Neural cell (in vitro differentiated cells): ENCODE measurements at regions not wholly inside any gene's neighbourhood (a gene's known extent, or its start where the extent isn't known, plus 50 kb on each side); places are given as distances from the start of the nearest gene placed in this dataset.

Experiments used
- EZH2 ChIP-seq: fragments of 200-600, 300-800 bp; shearing (Covaris generic), sonication (generic); IDR thresholded peaks from 2 replicates; pipeline ENCODE4 v1.6.1; 2014; ENCODE audit warnings: antibody characterized with exemption, low read length, borderline replicate concordance, mild to moderate bottlenecking; ENCODE audit not compliant: insufficient read depth, poor library complexity, severe bottlenecking
- POLR2AphosphoS5 ChIP-seq: IDR thresholded peaks from 2 replicates; pipeline ENCODE4 v1.6.1; 2012
- TAF1 ChIP-seq: IDR thresholded peaks from 2 replicates; pipeline ENCODE4 v1.6.1; 2012; ENCODE audit warnings: low read depth
- TF ChIP-seq, protein P1 (sequence below): fragments of 450-650 bp; IDR thresholded peaks from 2 replicates; pipeline ENCODE4 v1.5.1; 2014; ENCODE audit warnings: antibody characterized with exemption, mild to moderate bottlenecking, moderate library complexity; ENCODE audit not compliant: poor library complexity, severe bottlenecking
- TF ChIP-seq, protein P2 (sequence below): IDR thresholded peaks from 2 replicates; pipeline ENCODE4 v1.6.1; 2012; ENCODE audit warnings: borderline replicate concordance

DNA sequence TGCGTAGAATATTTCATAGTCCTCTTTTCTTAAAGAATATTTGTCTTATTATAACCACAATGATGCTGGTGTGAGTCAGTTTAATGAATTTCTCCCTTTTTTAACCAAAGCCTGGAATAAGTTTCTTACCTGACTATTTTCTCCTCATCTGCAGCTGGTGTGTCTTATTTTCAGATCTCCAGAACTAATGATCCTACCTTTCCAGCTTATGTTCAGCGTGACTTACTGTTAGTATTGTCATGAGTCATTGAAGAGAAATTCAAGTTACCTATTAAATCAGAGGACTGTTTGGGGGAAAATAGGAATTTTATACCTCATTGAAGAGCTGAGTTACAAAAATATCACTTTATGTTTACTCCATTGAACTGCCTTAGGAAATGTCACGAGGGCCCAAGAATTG lies 482.1 kb downstream of the RWDD3 start:
- TF ChIP-seq, protein P1, sequence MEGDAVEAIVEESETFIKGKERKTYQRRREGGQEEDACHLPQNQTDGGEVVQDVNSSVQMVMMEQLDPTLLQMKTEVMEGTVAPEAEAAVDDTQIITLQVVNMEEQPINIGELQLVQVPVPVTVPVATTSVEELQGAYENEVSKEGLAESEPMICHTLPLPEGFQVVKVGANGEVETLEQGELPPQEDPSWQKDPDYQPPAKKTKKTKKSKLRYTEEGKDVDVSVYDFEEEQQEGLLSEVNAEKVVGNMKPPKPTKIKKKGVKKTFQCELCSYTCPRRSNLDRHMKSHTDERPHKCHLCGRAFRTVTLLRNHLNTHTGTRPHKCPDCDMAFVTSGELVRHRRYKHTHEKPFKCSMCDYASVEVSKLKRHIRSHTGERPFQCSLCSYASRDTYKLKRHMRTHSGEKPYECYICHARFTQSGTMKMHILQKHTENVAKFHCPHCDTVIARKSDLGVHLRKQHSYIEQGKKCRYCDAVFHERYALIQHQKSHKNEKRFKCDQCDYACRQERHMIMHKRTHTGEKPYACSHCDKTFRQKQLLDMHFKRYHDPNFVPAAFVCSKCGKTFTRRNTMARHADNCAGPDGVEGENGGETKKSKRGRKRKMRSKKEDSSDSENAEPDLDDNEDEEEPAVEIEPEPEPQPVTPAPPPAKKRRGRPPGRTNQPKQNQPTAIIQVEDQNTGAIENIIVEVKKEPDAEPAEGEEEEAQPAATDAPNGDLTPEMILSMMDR, result no peak
- TF ChIP-seq TAF1 (no peak), EZH2 (no peak), POLR2AphosphoS5 (no peak)
- TF ChIP-seq, protein P2, sequence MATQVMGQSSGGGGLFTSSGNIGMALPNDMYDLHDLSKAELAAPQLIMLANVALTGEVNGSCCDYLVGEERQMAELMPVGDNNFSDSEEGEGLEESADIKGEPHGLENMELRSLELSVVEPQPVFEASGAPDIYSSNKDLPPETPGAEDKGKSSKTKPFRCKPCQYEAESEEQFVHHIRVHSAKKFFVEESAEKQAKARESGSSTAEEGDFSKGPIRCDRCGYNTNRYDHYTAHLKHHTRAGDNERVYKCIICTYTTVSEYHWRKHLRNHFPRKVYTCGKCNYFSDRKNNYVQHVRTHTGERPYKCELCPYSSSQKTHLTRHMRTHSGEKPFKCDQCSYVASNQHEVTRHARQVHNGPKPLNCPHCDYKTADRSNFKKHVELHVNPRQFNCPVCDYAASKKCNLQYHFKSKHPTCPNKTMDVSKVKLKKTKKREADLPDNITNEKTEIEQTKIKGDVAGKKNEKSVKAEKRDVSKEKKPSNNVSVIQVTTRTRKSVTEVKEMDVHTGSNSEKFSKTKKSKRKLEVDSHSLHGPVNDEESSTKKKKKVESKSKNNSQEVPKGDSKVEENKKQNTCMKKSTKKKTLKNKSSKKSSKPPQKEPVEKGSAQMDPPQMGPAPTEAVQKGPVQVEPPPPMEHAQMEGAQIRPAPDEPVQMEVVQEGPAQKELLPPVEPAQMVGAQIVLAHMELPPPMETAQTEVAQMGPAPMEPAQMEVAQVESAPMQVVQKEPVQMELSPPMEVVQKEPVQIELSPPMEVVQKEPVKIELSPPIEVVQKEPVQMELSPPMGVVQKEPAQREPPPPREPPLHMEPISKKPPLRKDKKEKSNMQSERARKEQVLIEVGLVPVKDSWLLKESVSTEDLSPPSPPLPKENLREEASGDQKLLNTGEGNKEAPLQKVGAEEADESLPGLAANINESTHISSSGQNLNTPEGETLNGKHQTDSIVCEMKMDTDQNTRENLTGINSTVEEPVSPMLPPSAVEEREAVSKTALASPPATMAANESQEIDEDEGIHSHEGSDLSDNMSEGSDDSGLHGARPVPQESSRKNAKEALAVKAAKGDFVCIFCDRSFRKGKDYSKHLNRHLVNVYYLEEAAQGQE, result no peak
